Testis (tissue), 2 donors: ENCODE measurements at regions not wholly inside any gene's neighbourhood (a gene's known extent, or its start where the extent isn't known, plus 50 kb on each side); places are given as distances from the start of the nearest gene placed in this dataset.

ENCODE experiments used
- CTCF ChIP-seq, 3 experiments: fragments of 450-650 bp in 2 of 3; fragments of 200-600 bp in 1 of 3; sonication (generic) in 1 of 3; IDR thresholded peaks; one replicate each; pipeline ENCODE4 v1.5.1; 2016 to 2019; ENCODE audit warnings: antibody characterized with exemption in 3 of 3, mild to moderate bottlenecking in 2 of 3, moderate library complexity in 1 of 3
- POLR2A ChIP-seq: fragments of 450-650 bp; IDR thresholded peaks from one replicate; pipeline ENCODE4 v1.6.1; 2017; ENCODE audit warnings: antibody characterized with exemption, mild to moderate bottlenecking, moderate library complexity

- TF ChIP-seq CTCF (IDR thresholded peaks at IDR 0.05) (no peak), POLR2A (no peak)
Measured at GRCh38 chr20:11350126-11351005, 567.3 kb upstream of the BTBD3 start.
